ENCODE measurements at regions not wholly inside any gene's neighbourhood (a gene's known extent, or its start where the extent isn't known, plus 50 kb on each side); places are given as distances from the start of the nearest gene placed in this dataset.

GRCh38 chr6:147043994-147044477 is 160.2 kb upstream of the STXBP5 start:
- H3K4me1 Mint-ChIP-seq = peaks cover 7% of the 10 kb centered on the region
- Histone ChIP-seq H3K9ac (ENCODE audit: insufficient read depth, low read length, poor library complexity, severe bottlenecking) (no peak overlapping the region), H2AFZ (ENCODE audit: insufficient read depth, low read depth, low read length, poor library complexity, severe bottlenecking) (no peak overlapping the region), H4K20me1 (ENCODE audit: insufficient read depth, low read length) (no peaks in the 10 kb centered on the region), H3K79me2 (ENCODE audit: insufficient read depth, low read length) (no peaks in the 10 kb centered on the region), H3K4me1 (ENCODE audit: control insufficient read depth in 1 of 2, insufficient read depth in 2 of 2, low read length in 2 of 2) (no peaks in the 10 kb centered on the region), H3K27me3 (ENCODE audit: control insufficient read depth in 2 of 2, insufficient read depth in 2 of 2, low read length in 2 of 2) (no peaks in the 10 kb centered on the region), H3K4me3 (replicated peaks in 1 of 3; ENCODE audit: low read depth in 2 of 3, low read length in 3 of 3) (no peak overlapping the region), H3K36me3 (replicated peaks in 1 of 2; ENCODE audit: control insufficient read depth in 1 of 2, insufficient read depth in 2 of 2, low read length in 2 of 2) (no peaks in the 10 kb centered on the region), H3K4me2 (replicated peaks; ENCODE audit: extremely low read depth, low read length, poor library complexity, severe bottlenecking) (no peak overlapping the region), H3K27ac (ENCODE audit: low read depth in 1 of 2, low read length in 2 of 2) (no peak overlapping the region), H3K9me3 (replicated peaks in 1 of 2; ENCODE audit: control insufficient read depth in 1 of 2, insufficient read depth in 1 of 2, low read length in 2 of 2) (peaks cover 3 to 8% of the 10 kb centered on the region in 2 donors)
- no peak overlapping the region for H3K27ac Mint-ChIP-seq
- no peaks in the 10 kb centered on the region for H3K36me3 Mint-ChIP-seq
- peaks cover 0 to 3% (median 0%) of the 10 kb centered on the region in 3 donors for H3K27me3 Mint-ChIP-seq (ENCODE audit: low read depth in 3 of 3)
- intact Hi-C loops (cut with micrococcal nuclease) = no loop called here
- no peak overlapping the region for H3K4me3 Mint-ChIP-seq
- no peak for TF ChIP-seq CTCF (IDR thresholded peaks at IDR 0.05)
- WGBS (ENCODE audit: insufficient coverage) = 100% methylated on average over 3 of the region's 5 CpGs
- DNase-seq = peak in 1 of 3 donors; percentile 10
- H3K9me3 Mint-ChIP-seq = peaks cover 9 to 27% (median 11%) of the 10 kb centered on the region in 7 donors

DNA sequence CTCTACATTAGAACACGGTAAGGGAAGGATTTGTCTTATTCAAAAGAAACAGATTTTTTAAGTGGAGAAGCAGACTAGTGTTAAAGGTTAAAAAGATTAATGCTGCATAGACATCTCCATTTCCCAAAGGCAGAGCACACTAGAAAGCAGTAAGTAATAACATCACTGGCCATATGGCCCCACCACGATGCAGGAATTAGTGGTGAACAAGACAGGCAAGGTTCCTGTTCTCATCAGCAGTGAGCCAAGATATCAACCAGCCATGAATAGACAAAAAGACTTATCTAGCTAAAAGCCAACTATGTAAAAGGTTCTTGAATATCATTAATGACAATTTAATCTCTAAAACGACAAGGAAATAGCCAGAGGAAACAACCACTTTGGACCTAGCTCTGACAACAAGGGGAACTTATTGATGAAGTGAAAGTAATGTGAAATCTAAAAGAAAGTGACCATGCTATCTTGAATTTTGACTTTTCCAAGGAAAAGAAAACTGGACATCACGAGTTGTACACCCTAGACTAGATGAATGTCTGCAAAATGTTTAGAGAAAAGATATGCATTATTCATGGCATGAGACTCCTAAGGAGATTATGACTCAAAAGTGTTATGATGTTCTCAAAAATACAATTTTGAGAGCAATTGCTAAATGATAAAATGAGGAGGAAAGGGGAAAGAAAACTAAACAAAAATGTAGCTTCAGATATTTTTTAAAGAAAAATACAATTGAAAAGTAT is 157.9 kb upstream of the STXBP5 start:
- H3K36me3 Mint-ChIP-seq = no peaks in the 10 kb centered on the region
- peaks cover 3 to 8% of the 10 kb centered on the region in 2 donors for H3K9me3 ChIP-seq (replicated peaks in 1 of 2; ENCODE audit: control insufficient read depth in 1 of 2, insufficient read depth in 1 of 2, low read length in 2 of 2)
- peaks cover 9 to 25% (median 11%) of the 10 kb centered on the region in 7 donors for H3K9me3 Mint-ChIP-seq
- no peak overlapping the region for H3K4me3 ChIP-seq (replicated peaks in 1 of 3; ENCODE audit: low read depth in 2 of 3, low read length in 3 of 3)
- DNase-seq = no peak
- H3K4me3 Mint-ChIP-seq = no peak overlapping the region
- no peak overlapping the region for H3K27ac Mint-ChIP-seq
- no peak overlapping the region for H2AFZ ChIP-seq (ENCODE audit: insufficient read depth, low read depth, low read length, poor library complexity, severe bottlenecking)
- H3K4me1 ChIP-seq (ENCODE audit: control insufficient read depth in 1 of 2, insufficient read depth in 2 of 2, low read length in 2 of 2) = no peaks in the 10 kb centered on the region
- intact Hi-C loops (cut with micrococcal nuclease) = no loop called here
- no peaks in the 10 kb centered on the region for H4K20me1 ChIP-seq (ENCODE audit: insufficient read depth, low read length)
- H3K27me3 Mint-ChIP-seq (ENCODE audit: low read depth in 3 of 3) = peaks cover 0 to 3% (median 0%) of the 10 kb centered on the region in 3 donors
- H3K27ac ChIP-seq (ENCODE audit: low read depth in 1 of 2, low read length in 2 of 2) = no peak overlapping the region
- no peaks in the 10 kb centered on the region for H3K36me3 ChIP-seq (replicated peaks in 1 of 2; ENCODE audit: control insufficient read depth in 1 of 2, insufficient read depth in 2 of 2, low read length in 2 of 2)
- no peaks in the 10 kb centered on the region for H3K27me3 ChIP-seq (ENCODE audit: control insufficient read depth in 2 of 2, insufficient read depth in 2 of 2, low read length in 2 of 2)
- H3K79me2 ChIP-seq (ENCODE audit: insufficient read depth, low read length) = no peaks in the 10 kb centered on the region
- H3K4me1 Mint-ChIP-seq = peaks cover 7% of the 10 kb centered on the region
- WGBS (ENCODE audit: insufficient coverage) = no CpG with 5 or more reads among the region's 4 CpGs
- H3K4me2 ChIP-seq (replicated peaks; ENCODE audit: extremely low read depth, low read length, poor library complexity, severe bottlenecking) = no peak overlapping the region
- TF ChIP-seq CTCF (IDR thresholded peaks at IDR 0.05) = no peak
- H3K9ac ChIP-seq (ENCODE audit: insufficient read depth, low read length, poor library complexity, severe bottlenecking) = no peak overlapping the region
